Lung (tissue), 11 donors: ENCODE measurements at regions not wholly inside any gene's neighbourhood (a gene's known extent, or its start where the extent isn't known, plus 50 kb on each side); places are given as distances from the start of the nearest gene placed in this dataset.

Experiments used
- ATAC-seq: fragments of 200-7000 bp; cut with Tn5 transposase; one replicate; pipeline ENCODE4 v1.9.1; 2020; ENCODE audit warnings: moderate number of reproducible peaks; ENCODE audit not compliant: insufficient read depth, low FRiP score
- DNase-seq, 3 donors: peaks; one replicate each; pipeline ENCODE4 v3.0.0-alpha.2; 2013 to 2017
- H3K27ac ChIP-seq, 2 donors: one replicate each; pipeline ENCODE4 v1.5.1; 2013; ENCODE audit warnings: mild to moderate bottlenecking in 2 of 2, moderate library complexity in 2 of 2, control low read depth in 1 of 2, inconsistent platforms in 1 of 2, low read depth in 1 of 2, low read length in 1 of 2
- H3K27me3 ChIP-seq, 3 donors: one replicate each; pipeline ENCODE4 v1.5.1; 2013; ENCODE audit warnings: low read length in 2 of 3; ENCODE audit not compliant: control insufficient read depth in 3 of 3, insufficient read depth in 3 of 3
- H3K36me3 ChIP-seq, 4 donors: one replicate each; pipeline ENCODE4 v1.5.1; 2013; ENCODE audit warnings: low read length in 4 of 4, mild to moderate bottlenecking in 1 of 4, moderate library complexity in 1 of 4; ENCODE audit not compliant: control insufficient read depth in 4 of 4, insufficient read depth in 4 of 4
- H3K4me1 ChIP-seq, 5 donors: one replicate each; pipeline ENCODE4 v1.5.1; 2013; ENCODE audit warnings: low read length in 5 of 5, mild to moderate bottlenecking in 2 of 5, moderate library complexity in 1 of 5; ENCODE audit not compliant: control insufficient read depth in 5 of 5, insufficient read depth in 5 of 5
- H3K4me3 ChIP-seq: one replicate; pipeline ENCODE4 v1.5.1; 2013; ENCODE audit warnings: mild to moderate bottlenecking, control low read depth, moderate library complexity
- H3K9ac ChIP-seq, 2 donors: one replicate each; pipeline ENCODE4 v1.5.1; 2013; ENCODE audit warnings: low read length in 2 of 2, control low read depth in 1 of 2; ENCODE audit not compliant: insufficient read depth in 1 of 2
- H3K9me3 ChIP-seq, 4 donors: one replicate each; pipeline ENCODE4 v1.5.1; 2013; ENCODE audit warnings: low read length in 3 of 4, mild to moderate bottlenecking in 1 of 4, moderate library complexity in 1 of 4; ENCODE audit not compliant: control insufficient read depth in 4 of 4, insufficient read depth in 3 of 4
- CTCF ChIP-seq: IDR thresholded peaks from 2 replicates; pipeline ENCODE4 v1.5.1; 2012; ENCODE audit warnings: mild to moderate bottlenecking; ENCODE audit errors: control extremely low read depth, extremely low read depth
- WGBS, 2 donors: extraction: QIAGEN DNeasy Blood & Tissue Kit; methylation state at CpG; one replicate each; pipeline ENCODE4 v1.1.7; 2013; 5-methylcytosine and 5-hydroxymethylcytosine counted together
- donor health status: control.
- donor health status: control.
- donor health status: Bipolar disorder and iron deficiency.
- donor health status: healthy.
- donor health status: DM: yes; HTN: yes; CAD: no.

GRCh38 chr1:235006816-235007215, 121.8 kb downstream of the TOMM20 start:
- no peak overlapping the region for H3K4me3 ChIP-seq
- 62 to 72% methylated on average over 5 of the region's 5 CpGs for WGBS, 2 donors
- ATAC-seq, result no peak

GRCh38 chr1:235006132-235006721, 122.4 kb downstream of the TOMM20 start:
- Histone ChIP-seq H3K27ac (no peak overlapping the region), H3K4me1 (peaks cover 0 to 2% (median 0%) of the 10 kb centered on the region in 5 donors), H3K9me3 (no peaks in the 10 kb centered on the region), H3K36me3 (no peaks in the 10 kb centered on the region), H3K4me3 (no peak overlapping the region), H3K27me3 (no peaks in the 10 kb centered on the region), H3K9ac (no peak overlapping the region)
- ATAC-seq, result no peak
- no peak for TF ChIP-seq CTCF
- DNase-seq, result no peak
- 72 to 90% methylated on average over 1 of the region's 1 CpG for WGBS, 2 donors

More at GRCh38 chr1:235006816-235007215, 121.8 kb downstream of the TOMM20 start:
- Histone ChIP-seq H3K27ac (no peak overlapping the region), H3K9me3 (no peaks in the 10 kb centered on the region), H3K27me3 (no peaks in the 10 kb centered on the region), H3K4me1 (peaks cover 0 to 2% (median 0%) of the 10 kb centered on the region in 5 donors), H3K9ac (no peak overlapping the region), H3K36me3 (no peaks in the 10 kb centered on the region)
- DNase-seq, result no peak
- TF ChIP-seq CTCF, result no peak

- WGBS, 2 donors, result 87 to 90% methylated on average over 3 of the region's 3 CpGs
- Histone ChIP-seq H3K4me1 (peaks cover 0 to 2% (median 0%) of the 10 kb centered on the region in 5 donors), H3K9ac (no peak overlapping the region), H3K9me3 (no peaks in the 10 kb centered on the region), H3K4me3 (no peak overlapping the region), H3K36me3 (no peaks in the 10 kb centered on the region), H3K27ac (no peak overlapping the region), H3K27me3 (no peaks in the 10 kb centered on the region)
- DNase-seq (no peak), ATAC-seq (no peak)
- no peak for TF ChIP-seq CTCF
These were observed 123.7 kb downstream of the TOMM20 start for GRCh38 chr1:235004840-235005391.
